SJSA1 (cell line): ENCODE measurements at regions not wholly inside any gene's neighbourhood (a gene's known extent, or its start where the extent isn't known, plus 50 kb on each side); places are given as distances from the start of the nearest gene placed in this dataset.
"Not testable (repeated sequence)": the region's sequence is repeated elsewhere in the genome, so short reads cannot be mapped to it uniquely, and the experiment has no call there.

Source experiments
- DNase-seq, 2 experiments: peaks; one replicate each; pipeline ENCODE4 v3.0.0-alpha.2; 2015 to 2020; ENCODE audit warnings: low spot score in 2 of 2, low read depth in 1 of 2
- H3K27ac ChIP-seq: fragments of 250-450 bp; sonication (Bioruptor Pico); 2 replicates; pipeline ENCODE4 v1.5.1; 2020; ENCODE audit warnings: mild to moderate bottlenecking, moderate library complexity
- H3K27me3 ChIP-seq: fragments of 250-450 bp; sonication (Bioruptor Pico); replicated peaks from 2 replicates; pipeline ENCODE4 v1.5.1; 2020; ENCODE audit warnings: mild to moderate bottlenecking, moderate library complexity
- H3K36me3 ChIP-seq: fragments of 250-450 bp; sonication (Bioruptor Pico); 2 replicates; pipeline ENCODE4 v1.5.1; 2020; ENCODE audit warnings: mild to moderate bottlenecking
- H3K4me1 ChIP-seq: fragments of 250-450 bp; sonication (Bioruptor Pico); replicated peaks from 2 replicates; pipeline ENCODE4 v1.6.1; 2021; ENCODE audit warnings: mild to moderate bottlenecking
- H3K4me3 ChIP-seq: fragments of 250-450 bp; sonication (Bioruptor Pico); 2 replicates; pipeline ENCODE4 v1.5.1; 2020; ENCODE audit warnings: mild to moderate bottlenecking
- H3K9me3 ChIP-seq: fragments of 250-450 bp; sonication (Bioruptor Pico); replicated peaks from 2 replicates; pipeline ENCODE4 v1.5.1; 2020; ENCODE audit warnings: mild to moderate bottlenecking

DNA sequence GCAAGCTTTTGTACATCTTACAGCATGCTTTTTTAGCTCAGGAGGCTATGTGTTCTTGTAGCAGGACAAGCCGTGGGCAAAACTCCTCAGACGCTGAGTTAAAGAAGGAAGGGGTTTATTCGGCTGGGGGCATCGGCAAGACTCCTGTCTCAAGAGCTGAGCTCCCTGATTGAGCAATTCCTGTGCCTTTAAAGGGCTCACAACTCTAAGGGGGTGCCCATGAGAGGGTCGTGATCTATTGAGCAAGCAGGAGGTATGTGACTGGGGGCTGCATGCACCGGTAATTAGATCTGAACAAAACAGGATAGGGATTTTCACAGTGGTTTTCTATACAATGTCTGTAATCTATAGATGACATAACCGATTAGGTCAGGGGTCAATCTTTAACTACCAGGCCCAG lies 456.3 kb downstream of the TMEM135 start:
- not testable (repeated sequence) for H3K27ac ChIP-seq, H3K27me3 ChIP-seq, H3K9me3 ChIP-seq, H3K4me3 ChIP-seq, DNase-seq, H3K4me1 ChIP-seq, H3K36me3 ChIP-seq

DNA sequence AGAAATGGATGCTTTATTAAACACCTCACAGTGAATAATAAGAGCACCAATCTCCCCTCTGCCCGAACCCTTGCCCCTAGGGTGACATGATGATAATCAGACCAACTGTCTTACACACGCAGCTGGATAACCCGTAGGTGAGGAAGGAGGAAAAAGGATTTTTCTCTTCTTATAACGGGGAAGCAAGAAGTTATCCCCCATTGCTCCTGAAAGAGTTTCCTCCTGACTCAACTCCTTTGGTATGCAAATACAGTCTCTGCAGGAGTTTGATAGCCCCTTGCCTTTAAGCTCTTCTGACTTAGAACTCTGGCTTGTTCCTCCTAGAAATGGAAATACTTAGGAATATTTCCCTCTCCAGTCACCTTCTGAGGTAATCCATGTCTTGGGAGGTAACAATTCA lies 455.8 kb downstream of the TMEM135 start:
- Histone ChIP-seq H3K4me1 (no peaks in the 10 kb centered on the region), H3K27me3 (no peaks in the 10 kb centered on the region), H3K9me3 (no peaks in the 10 kb centered on the region), H3K27ac (no peak overlapping the region), H3K36me3 (no peaks in the 10 kb centered on the region), H3K4me3 (no peak overlapping the region)
- DNase-seq = no peak

DNA sequence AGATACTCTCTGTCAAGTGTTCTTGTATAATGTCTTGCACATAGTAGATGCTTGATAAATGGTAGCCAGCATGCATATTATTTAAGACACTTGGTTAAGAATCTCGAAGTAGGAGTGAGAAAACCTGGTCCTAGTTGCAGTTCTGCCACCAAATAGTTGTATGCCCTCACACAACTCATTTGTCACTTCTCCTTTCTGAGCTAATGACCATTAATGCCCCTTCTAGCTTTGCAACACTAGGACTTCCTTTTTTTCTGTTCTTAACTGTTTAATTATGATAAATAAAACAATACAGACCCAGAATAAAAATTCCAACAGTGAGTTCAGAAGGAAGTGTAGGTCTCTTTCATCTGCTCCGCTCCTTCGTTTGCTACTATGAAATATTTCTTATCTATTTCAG lies 453.6 kb downstream of the TMEM135 start:
- H3K36me3 ChIP-seq = no peaks in the 10 kb centered on the region
- no peak overlapping the region for H3K27ac ChIP-seq
- H3K4me1 ChIP-seq = no peaks in the 10 kb centered on the region
- H3K27me3 ChIP-seq = no peaks in the 10 kb centered on the region
- H3K4me3 ChIP-seq = no peak overlapping the region
- no peaks in the 10 kb centered on the region for H3K9me3 ChIP-seq
- no peak for DNase-seq

DNA sequence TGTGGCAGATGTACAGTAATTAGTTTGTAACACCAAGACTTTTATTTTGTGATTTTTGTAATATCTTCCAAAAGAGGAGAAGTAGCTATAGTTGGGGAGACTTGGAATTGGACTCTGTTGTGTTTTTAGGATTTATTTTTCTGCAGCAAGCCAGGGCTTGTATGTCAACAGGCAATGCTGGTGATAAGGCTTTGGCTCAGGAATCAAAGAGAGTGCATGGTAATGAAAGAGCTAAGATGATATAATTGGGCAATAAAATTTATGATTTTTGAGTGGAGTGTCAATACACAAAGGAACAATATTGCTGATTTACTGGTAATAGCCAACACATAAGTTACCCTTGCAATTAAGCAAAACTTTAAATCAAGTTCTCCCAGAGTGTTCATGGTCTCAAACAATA lies 452.9 kb downstream of the TMEM135 start:
- no peaks in the 10 kb centered on the region for H3K27me3 ChIP-seq
- no peaks in the 10 kb centered on the region for H3K4me1 ChIP-seq
- DNase-seq = no peak
- H3K4me3 ChIP-seq = no peak overlapping the region
- no peaks in the 10 kb centered on the region for H3K9me3 ChIP-seq
- H3K36me3 ChIP-seq = no peaks in the 10 kb centered on the region
- no peak overlapping the region for H3K27ac ChIP-seq

DNA sequence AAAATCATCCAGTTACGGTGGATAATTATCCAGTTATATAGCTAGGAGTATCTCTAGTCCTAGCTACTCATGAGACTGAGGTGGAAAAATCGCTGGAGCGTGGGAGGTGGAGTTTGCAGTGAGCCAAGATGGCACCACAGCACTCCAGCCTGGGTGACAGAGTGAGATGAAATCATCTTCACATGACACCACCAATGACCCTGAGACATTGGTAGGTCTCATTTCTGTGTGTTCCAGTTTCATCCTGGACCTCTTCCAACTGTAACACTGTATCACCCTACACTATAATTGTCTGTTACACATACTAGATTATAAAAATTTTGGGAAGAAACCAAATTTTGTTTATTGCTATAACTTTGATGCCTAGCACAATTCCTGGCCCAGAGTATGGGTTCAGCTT lies 446.8 kb downstream of the TMEM135 start:
- H3K27me3 ChIP-seq = no peaks in the 10 kb centered on the region
- no peaks in the 10 kb centered on the region for H3K9me3 ChIP-seq
- H3K36me3 ChIP-seq = no peaks in the 10 kb centered on the region
- no peak overlapping the region for H3K4me3 ChIP-seq
- no peak overlapping the region for H3K27ac ChIP-seq
- DNase-seq = no peak
- H3K4me1 ChIP-seq = no peaks in the 10 kb centered on the region

DNA sequence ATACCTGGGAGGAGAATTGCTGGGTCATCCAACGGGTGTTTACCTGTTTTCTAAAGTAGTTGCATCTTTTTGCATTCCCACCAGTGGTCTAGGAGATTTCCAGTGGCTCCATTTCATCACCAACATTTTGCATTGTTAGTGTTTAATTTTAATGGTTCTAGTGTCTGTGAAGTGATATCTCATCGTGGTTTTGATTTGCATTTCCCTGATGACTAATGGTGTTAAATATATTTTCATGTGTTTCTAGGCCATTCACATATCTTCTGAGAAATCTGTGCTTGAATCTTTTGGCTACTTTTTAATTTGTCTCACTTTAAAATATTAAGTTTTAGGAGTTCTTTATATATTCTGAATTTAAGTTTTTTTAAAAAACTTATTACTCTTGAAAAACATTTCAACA lies 439.6 kb downstream of the TMEM135 start:
- Histone ChIP-seq H3K9me3 (no peaks in the 10 kb centered on the region), H3K4me3 (no peak overlapping the region), H3K4me1 (peaks cover 5% of the 10 kb centered on the region), H3K27me3 (no peaks in the 10 kb centered on the region), H3K27ac (no peak overlapping the region), H3K36me3 (no peaks in the 10 kb centered on the region)
- DNase-seq = no peak

DNA sequence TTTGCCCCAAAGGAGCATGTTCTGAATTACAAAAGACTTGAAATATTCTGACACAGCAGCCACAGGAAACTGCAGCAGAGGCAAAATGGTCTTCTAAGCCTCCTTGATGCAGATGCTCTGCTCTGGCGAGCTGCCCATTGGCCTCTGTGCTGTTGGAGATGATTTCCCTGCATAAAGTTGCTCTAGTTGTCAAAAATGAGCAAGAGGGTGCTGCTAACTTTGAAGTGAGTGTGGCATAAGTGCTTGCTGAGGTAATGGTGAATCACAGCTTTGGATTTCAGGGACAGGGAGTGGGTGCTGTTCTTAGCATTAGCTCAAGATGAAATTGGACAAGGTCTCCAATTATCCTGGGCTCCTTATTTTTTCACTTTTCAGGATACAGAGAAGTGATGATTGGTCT lies 435.4 kb downstream of the TMEM135 start:
- Histone ChIP-seq H3K27ac (no peak overlapping the region), H3K9me3 (no peaks in the 10 kb centered on the region), H3K36me3 (no peaks in the 10 kb centered on the region), H3K4me1 (peaks cover 5% of the 10 kb centered on the region), H3K27me3 (no peaks in the 10 kb centered on the region), H3K4me3 (no peak overlapping the region)
- peak; percentile 33 to 39 for DNase-seq

DNA sequence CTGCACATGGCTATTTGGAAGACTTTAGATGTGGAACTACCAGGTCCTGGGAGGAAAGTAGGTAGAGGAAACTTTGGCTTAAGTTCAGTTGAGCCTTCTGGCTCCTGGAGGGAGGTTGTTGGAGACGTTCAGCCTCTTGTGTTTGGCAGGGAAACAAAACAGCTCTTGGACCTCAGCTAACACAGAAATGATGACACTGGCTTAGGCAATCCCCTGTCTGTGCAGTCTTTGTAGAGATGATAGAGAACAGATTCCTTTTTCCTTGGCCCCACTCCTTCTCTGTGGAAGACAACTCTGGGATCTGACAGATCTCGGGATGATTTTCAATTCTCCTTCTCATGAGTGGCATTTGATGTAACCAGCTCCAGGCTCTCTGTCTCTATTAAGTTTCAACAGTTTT lies 428.5 kb downstream of the TMEM135 start:
- no peak overlapping the region for H3K27ac ChIP-seq
- H3K27me3 ChIP-seq = no peaks in the 10 kb centered on the region
- no peak for DNase-seq
- H3K4me3 ChIP-seq = no peak overlapping the region
- no peaks in the 10 kb centered on the region for H3K9me3 ChIP-seq
- H3K4me1 ChIP-seq = no peaks in the 10 kb centered on the region
- H3K36me3 ChIP-seq = no peaks in the 10 kb centered on the region

DNA sequence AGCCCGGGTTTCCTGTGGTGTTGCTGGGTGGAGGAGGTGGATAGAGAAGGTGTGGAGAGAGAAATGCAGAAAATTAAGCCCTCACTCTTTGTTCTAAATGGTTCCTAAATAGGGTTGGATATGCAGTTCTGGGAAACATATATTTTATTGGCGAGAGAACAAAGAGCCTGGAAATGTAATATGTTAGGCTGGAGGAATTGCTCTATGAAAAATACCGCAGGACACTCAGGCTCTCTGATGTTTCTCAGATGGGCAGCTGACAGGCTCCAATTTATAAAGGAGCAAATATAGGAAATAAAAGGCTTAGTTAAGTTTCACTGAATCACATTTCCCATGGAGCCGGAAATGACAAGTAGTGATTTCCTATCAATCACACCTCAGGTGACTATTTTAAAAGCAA lies 428.0 kb downstream of the TMEM135 start:
- DNase-seq = no peak
- H3K4me3 ChIP-seq = no peak overlapping the region
- H3K36me3 ChIP-seq = no peaks in the 10 kb centered on the region
- H3K27ac ChIP-seq = no peak overlapping the region
- H3K4me1 ChIP-seq = no peaks in the 10 kb centered on the region
- H3K9me3 ChIP-seq = no peaks in the 10 kb centered on the region
- no peaks in the 10 kb centered on the region for H3K27me3 ChIP-seq

DNA sequence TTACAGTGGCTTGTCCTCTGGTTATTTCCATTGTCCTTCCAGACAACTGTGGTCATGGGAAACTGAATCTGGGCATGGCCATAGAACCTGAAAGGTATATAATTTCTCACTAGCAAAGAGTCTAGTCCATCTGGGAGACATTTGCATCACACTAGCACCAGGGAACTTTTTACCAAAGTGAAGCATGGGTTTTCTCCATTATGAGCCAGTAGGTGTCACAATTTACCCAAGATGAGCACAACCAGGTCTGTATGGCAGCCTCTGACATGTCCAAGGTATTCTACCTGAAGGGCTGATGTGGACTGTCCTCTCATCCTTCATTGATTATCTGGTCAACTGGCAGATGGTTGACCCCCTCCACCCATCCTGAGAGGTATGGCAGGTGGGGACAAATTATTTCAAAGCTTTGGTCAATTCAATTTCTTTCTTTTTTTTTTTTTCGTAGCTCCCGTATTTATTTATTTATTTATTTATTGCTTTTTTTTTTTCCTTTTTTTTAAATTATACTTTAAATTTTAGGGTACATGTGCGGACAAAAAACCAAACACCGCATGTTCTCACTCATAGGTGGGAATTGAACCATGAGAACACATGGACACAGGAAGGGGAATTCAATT lies 425.9 kb downstream of the TMEM135 start:
- Histone ChIP-seq H3K4me1 (no peaks in the 10 kb centered on the region), H3K4me3 (no peak overlapping the region), H3K27ac (no peak overlapping the region), H3K27me3 (no peaks in the 10 kb centered on the region), H3K9me3 (no peaks in the 10 kb centered on the region), H3K36me3 (no peaks in the 10 kb centered on the region)
- DNase-seq = no peak

DNA sequence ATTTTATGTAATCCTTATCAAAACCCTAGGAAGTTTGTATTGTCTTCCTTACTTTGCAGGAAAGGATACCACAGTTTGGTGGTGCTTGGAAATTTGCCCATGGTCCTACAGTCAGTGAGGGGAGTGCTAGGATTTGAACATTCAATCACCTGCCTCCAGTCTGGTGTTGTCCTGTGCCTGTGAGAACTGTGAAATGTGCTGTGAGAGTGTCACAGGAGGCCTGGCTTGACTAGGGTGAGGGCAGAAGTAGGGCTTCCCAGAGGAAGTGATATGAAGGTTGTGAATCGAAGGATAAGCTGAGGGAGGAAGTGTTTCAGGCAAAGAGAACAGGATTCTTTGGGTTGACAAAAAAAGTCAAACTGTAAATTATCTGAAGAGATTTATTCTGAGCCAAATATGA lies 424.4 kb downstream of the TMEM135 start:
- H3K9me3 ChIP-seq = no peaks in the 10 kb centered on the region
- H3K4me1 ChIP-seq = no peaks in the 10 kb centered on the region
- no peaks in the 10 kb centered on the region for H3K27me3 ChIP-seq
- no peaks in the 10 kb centered on the region for H3K36me3 ChIP-seq
- H3K27ac ChIP-seq = no peak overlapping the region
- H3K4me3 ChIP-seq = no peak overlapping the region
- DNase-seq = no peak

DNA sequence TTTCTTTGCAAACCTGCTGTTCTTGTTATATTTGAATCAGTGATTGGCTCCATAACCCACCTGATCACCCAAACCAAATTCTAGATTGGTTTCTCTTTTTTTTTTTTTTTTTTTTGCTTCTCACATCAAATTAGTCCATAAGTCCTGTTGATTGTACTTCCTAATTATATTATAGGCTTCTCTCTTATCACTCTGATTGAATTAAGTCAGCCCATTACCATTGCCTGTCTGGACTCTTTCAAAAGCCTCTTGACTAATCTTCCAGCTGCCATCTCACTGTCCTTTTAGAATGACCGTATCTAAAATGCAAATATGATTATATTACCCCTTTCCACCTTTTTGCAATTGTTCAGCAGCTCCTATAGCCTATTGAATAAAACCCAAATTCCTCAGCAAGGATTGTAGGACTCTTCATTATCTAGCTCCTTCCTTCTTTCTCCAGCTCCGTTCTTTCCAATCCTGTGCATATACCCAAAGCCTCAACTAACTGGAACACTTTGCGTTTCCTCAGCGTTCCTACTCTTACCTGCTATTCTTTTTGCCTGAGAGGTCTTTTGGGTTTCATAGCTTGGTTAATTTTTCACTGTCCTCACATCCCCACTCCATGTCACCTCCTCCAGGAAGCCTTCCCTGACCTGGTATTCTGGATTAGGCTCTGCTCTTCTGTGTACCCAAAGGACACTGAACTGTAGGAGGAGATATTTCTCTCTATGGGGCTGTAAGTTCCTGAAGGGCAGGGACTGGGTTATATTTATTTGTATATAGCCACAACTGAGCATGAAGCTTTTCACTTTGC lies 423.3 kb downstream of the TMEM135 start:
- Histone ChIP-seq H3K4me1 (no peaks in the 10 kb centered on the region), H3K27me3 (no peaks in the 10 kb centered on the region), H3K9me3 (no peaks in the 10 kb centered on the region), H3K36me3 (no peaks in the 10 kb centered on the region), H3K4me3 (no peak overlapping the region), H3K27ac (no peak overlapping the region)
- DNase-seq = no peak

DNA sequence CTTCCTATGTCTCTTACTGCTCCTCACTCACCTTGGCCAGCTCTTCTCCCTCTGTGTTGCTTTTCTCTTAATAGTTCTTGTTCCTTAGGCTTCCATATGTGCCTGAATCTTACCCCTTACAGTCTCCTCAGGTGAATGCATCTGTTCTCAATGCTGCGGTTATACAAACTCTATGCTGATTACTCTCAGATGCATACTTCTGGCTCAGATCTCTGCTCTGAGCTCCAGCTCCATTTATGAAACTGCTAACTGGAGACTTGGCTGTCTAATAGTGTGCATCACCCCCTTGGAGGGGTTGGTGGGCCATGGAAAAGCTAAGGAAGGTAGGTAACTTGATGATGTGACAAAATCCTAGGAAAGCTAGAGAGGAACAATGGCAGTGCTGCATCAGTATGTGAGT lies 422.5 kb downstream of the TMEM135 start:
- H3K27me3 ChIP-seq = no peaks in the 10 kb centered on the region
- no peak overlapping the region for H3K4me3 ChIP-seq
- no peaks in the 10 kb centered on the region for H3K36me3 ChIP-seq
- H3K27ac ChIP-seq = no peak overlapping the region
- no peaks in the 10 kb centered on the region for H3K4me1 ChIP-seq
- no peaks in the 10 kb centered on the region for H3K9me3 ChIP-seq
- no peak for DNase-seq

DNA sequence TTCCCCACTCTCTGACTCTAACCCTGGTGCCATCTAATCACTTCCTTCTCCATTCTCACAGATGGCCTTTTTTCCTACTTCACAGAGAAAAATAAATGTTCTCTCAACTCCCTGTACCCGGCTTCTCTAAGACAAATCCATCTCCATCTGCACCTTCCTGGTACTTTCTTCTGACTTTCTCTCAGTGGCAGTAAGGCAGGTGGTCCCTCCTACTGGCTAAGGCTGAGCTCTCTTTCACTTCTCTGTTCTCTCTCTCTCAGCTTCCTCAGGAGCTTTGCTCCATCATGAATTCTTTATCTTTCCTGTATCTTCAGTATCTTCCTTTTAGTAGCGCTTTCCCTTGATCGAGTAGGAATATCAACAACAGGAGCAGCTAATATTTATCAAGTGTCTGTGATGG lies 421.6 kb downstream of the TMEM135 start:
- H3K9me3 ChIP-seq = no peaks in the 10 kb centered on the region
- H3K27ac ChIP-seq = no peak overlapping the region
- H3K4me3 ChIP-seq = no peak overlapping the region
- DNase-seq = no peak
- H3K4me1 ChIP-seq = no peaks in the 10 kb centered on the region
- no peaks in the 10 kb centered on the region for H3K27me3 ChIP-seq
- H3K36me3 ChIP-seq = no peaks in the 10 kb centered on the region

DNA sequence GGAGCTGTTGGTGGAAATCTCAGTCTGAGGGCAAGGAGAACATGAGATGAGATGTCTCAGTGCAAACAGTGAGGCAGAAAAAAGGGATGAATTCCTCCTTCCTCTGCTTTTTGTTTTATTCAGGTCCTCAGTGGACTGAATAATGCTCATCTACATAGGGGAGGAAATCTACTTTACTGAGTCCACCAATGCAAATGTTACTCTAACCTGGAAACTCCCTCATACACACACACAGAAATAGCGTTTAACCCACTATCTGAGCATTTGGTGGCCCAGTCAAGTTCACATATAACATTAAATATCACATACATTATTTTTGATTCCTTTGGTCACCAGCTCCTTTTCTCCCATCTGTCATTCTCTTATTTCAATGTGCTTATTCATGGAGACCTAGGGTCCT lies 418.8 kb downstream of the TMEM135 start:
- Histone ChIP-seq H3K4me3 (no peak overlapping the region), H3K4me1 (peaks cover 8% of the 10 kb centered on the region), H3K9me3 (no peaks in the 10 kb centered on the region), H3K36me3 (no peaks in the 10 kb centered on the region), H3K27me3 (no peaks in the 10 kb centered on the region), H3K27ac (no peak overlapping the region)
- no peak for DNase-seq
